ENCODE measurements at regions not wholly inside any gene's neighbourhood (a gene's known extent, or its start where the extent isn't known, plus 50 kb on each side); places are given as distances from the start of the nearest gene placed in this dataset.

DNA sequence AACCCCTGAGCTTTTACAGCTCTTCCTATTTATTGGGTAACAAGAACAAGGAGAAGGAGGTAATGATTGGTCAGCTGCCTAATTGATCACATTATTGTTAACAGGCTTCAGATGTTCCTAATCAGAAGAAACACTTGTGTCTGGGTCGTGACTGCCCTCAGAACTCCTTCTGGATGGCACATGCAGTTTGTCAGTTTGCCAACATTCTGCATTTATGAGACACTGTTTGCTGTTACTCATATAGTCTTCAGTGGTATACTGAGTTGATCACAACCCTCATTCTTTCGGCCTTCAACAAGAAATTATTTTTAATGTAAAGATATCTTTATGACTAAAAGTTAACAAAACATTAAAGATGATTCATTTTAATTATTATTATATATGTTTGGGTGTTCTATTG lies 95.7 kb upstream of the DOCK10 start:
- DNase-seq (ENCODE audit: low spot score) = no peak

DNA sequence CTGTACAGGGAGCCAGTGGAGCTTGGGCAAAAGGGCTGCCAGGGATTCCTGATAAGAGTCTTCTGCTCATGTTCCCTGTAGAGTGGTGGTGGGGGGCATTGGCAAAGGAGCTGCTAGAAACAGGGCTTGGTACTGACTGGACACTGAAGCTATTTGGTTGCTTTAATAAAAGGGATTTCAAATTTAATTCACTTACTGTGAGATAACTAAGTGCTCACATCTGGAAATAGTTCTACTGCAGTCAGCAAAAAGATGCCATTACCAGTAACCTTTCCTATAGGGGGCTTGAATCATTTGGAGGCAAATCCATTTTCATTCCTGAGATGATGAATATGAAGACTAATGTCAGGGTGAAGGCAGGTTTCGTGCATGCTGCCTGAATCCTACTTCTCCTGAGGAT lies 94.3 kb upstream of the DOCK10 start:
- no peak for DNase-seq (ENCODE audit: low spot score)

DNA sequence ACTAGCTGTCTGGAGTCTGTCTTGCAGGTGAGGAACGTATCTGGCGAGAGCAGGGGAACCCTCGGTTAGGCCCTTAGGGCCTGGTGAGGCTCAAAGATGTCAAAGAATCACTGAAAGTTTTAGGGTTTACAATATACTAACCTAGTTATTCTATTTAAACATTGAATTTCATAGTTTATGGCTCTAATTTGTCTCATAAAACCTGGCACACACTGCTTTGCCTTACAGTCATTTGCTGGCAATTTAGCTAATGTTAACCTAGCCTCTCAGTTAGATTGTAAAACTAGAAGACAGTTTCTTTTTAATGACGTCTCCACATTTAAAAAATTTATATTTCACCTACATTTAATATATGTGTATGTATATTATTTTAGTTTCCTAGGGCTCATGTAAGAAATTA lies 89.6 kb upstream of the DOCK10 start:
- no peak for DNase-seq (ENCODE audit: low spot score)

DNA sequence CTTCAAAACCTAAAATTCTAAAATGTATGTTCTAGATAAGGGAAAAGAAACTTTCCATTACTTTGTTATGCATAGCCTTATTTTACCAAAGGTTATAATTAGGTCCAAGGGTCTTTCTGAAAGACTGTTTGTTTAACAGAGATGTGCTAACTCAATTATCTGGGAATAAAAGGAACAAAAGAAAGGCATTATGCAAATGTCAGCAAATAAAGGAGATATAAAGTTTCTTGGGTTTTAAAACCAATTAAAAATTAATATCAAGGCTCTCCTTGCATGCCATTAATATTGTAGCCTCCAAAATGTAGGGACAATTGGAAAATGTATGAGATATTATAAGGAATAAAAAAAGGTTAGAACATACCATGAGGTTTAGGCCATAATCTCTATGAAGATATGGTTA lies 87.8 kb upstream of the DOCK10 start:
- no peak for DNase-seq (ENCODE audit: low spot score)

DNA sequence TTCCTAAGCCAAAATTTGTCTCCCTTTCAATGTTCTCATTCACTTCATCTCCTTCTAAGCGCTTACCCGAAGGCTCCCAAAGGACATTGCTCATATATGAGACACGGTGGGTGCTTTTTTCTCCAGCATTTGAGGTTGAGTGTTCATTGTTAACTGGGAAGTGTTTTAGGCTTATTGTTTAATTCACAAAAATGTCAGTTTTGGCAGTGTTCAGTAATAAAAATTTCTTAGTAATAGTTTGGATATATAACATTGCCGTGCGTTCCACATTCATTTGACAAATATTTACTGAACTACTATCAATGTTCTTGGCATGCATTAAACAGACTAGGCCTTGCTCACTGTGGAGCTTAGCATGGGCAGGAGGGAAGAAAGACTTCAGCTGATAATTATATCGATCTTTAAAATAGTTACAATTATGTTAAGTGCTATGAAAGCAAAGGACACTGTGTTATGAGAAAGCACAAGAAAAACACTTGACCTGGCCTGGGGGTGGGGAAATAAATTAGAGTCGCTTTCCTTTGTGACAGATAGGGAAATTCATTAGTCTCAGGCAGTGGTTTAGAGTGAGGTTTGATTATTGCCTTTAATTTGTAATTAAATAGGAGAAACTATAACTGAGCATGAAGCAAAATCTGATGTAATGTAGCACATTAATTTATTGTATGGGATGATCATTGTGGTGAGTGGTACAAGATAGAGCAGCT lies 82.2 kb upstream of the DOCK10 start:
- no peak for DNase-seq (ENCODE audit: low spot score)

DNA sequence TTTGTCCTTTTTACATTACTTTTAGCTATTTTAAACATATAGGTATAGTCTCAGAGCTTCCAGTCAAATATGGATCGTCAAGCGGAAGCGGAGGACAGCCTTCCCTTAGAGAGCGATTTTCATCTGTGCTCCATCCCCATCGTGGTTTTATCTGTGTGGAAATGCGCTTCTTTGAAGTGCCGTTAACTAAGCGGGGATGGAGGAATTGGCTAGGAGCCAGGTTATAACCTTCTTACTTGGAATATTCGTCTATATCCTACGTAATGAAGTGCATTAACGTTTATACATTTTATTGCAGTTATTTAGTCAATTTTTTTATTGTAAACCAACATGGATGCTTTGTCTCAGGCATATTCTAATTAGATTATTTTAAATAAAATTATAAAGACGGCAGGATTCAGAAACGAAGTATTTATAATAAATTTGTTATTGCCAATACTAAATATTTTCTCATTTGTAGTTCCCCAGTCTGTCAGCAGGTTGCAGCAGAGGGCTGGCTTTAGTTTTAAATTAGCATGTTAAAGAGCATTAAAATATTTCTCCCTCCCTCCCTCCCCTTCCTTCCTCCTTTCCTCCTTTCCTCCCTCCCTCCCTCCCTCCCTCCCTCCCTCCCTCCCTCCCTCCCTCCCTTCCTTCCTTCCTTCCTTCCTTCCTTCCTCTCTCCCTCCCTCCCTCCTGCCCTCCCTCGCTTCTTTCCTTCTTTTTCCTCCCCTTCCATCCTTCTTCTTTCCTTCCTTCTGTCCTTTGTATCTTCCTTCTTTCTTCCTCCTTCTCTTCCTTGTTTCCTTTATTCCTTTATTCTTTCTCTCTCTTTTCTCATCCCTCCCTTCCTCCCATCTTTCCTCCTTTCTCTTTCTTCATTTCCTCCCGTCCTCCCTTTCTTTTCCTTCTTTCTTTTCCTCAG lies 80.6 kb upstream of the DOCK10 start:
- no peak for DNase-seq (ENCODE audit: low spot score)

DNA sequence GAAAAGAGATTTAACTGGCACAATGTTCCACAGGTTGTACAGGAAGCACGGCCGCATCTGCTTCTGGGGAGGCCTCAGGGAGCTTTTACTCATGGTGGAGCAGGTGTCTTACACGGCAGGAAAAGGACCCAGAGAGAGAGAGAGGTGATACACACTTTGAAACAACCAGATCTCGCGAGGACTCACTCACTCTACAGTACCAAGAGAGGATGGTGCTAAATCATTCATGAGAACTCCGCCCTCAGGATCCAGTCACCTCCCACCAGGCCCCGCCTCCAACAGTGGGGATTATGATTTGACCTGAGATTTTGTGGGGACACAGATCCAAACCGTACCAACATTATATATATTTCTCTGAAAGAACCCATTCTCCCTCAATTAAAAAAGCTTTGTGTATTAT lies 79.7 kb upstream of the DOCK10 start:
- DNase-seq (ENCODE audit: low spot score) = no peak

DNA sequence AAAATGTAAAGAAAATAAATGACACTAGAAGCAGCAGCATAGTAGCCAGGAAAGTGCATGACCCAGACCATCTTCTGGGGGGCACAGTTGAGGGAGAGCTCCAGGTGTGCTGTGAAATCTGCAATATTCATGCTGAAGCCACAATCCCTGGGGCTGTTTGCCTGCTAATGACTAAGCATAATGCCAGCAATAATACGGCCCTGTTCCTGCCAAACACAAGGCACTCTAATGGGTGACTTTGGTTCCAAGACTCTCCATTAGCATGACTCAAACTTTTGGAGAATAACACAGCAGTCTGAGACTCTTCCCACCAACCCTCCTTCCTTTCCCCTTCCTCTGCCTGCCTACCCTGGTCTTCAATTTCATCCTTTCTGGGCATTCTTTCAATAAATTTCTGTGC lies 77.9 kb upstream of the DOCK10 start:
- DNase-seq (ENCODE audit: low spot score) = no peak

DNA sequence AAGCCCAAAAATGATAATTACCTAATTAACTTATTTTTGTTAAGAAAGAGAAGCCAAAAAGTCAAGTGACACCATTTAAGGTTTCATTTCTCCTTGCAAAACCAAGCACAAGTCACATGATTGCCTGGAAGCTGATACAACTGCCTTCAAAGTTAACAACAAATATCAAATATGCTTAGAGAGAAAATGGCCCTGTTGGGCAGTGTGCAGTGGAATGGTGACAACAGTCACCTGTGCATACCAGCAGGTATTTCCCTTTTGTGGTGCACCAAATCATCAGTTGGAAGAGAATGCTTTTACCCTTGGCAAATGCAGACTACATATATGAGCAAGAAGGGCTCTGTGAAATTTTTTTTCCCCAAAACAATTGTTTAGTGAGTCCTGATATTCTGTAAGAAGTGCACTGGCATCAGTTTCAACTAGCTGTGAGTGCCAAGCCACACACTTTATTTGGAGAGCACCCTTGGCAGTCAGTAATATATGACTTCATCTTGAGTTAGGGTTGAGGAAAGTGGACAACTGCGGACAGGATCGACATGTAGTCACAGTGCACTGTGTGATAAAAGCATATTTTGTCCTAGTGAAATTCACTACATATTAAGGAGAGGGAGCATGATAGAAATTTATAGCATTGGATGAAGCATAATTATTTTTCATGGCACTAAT lies 74.9 kb upstream of the DOCK10 start:
- DNase-seq (ENCODE audit: low spot score) = no peak

DNA sequence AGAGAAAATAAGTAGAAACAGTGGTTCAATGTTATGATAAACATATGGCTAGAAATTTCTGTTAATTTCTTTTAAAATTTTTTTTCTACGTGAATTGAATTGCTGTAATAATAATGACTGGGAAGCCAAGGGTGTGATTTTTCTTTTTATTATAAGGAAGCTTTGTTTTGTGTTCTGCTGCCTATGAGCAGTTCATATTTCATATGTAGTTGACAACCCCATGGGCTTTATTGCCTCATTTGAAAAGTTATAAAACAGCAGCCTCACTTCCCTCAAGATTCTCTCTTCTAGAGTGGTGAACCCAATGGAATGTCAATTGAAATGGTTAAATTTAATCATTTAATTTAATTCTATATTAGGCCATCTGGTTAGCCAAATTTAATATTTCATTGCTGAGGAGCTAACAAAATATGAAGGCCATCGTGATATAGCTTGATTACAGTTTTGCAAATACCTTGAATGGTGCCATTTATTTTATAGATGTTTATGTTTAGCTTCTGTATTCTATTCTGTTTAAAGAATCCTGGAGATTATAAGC lies 72.6 kb upstream of the DOCK10 start:
- DNase-seq (ENCODE audit: low spot score) = no peak

DNA sequence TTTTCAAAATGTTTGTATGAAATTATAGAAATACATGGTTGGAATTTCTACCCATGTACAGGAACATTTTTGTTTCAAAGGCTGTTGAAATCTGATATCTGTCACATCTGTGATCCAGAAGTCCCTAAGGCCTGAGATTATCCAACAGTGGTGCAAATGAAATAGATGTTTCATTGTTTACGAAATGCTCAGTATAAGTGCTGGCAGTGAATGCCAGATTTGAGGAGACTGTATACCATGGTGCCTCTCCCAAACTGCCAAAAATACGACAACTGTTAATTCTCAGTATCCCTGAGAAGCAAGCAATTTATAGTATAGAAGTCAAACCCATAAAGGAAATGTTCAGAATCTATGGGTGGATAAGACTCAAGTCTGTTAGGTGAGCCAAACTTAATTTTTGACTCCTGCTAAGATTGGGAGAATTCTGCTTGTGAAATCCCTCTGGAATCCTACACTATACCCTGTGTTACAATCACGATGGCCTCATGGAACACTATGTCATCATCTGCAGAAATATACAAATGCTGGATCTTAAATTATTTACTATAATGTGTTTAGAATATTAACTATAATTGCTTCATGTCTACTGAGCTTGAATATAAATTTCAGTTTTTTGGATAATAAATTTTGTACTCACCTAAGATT lies 71.2 kb upstream of the DOCK10 start:
- DNase-seq (ENCODE audit: low spot score) = no peak

DNA sequence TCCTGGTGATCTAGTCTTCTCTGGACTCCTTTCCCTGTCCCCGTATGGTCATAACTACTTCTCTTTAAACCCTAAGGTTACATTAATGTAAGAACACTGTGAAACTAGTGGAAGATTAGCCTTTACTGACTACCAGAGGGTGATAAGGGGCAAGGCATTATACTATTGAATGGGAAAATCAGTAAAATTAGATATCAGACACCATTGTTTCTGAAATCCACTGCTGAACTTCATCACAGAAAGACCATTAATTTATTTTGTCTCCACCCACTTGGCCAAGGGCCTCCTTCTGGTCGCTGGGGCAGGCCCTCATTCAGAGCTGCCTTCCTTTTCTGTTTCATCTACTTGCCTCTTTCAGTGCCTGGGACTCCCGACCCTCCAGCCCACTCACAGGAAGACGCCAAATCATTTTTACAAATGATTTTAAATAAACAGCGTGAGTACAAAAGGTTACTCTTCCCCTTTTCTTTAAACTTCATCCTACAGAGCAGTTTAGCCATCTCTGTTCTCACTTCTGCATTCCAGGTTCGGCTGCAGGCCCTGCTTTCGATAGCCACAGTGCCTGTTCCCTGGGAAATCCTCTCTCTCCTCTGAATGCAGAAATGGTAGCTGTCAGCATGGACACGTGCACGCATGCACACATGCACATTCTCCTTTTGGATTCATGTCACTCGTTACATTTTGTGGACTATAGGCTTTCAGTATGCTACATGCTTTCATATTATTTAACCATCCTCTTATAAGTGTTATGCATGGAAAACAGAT lies 70.3 kb upstream of the DOCK10 start:
- no peak for DNase-seq (ENCODE audit: low spot score)

DNA sequence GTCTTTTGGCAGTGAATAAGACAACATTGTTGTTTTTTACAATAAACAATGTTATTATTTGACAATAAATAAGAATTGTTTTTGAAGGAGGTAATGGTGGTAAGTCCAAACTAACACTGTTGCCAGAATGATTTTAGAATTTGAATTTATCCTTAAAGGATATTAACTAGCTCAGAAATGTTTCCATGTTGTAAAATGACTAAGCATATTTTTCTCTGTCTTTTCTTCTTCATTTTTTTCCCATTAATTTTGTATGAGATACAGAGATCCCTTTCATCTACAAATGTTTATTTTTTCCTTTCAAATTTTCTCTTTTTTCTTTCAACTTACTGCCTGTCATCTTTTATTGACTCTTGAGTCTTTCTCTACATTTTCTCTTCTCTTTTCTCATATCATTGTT lies 66.5 kb upstream of the DOCK10 start:
- DNase-seq (ENCODE audit: low spot score) = no peak

DNA sequence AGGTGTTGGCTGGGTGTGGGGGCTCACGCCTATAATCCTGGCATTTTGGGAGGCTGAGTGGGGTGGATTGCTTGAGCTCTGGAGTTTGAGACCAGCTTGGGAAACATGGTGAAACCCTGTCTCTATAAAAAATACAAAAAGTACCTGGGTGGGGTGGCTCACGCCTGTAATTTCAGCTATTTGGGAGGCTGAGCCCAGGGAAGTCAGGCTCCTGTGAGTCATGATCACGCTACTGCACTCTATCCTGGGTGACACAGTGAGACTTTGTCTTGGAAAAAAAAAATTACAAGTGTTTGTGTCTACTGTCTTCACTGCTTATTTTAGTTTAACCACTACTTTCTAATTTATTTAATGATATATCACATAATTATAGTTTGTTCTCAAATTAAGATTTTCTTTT lies 62.7 kb upstream of the DOCK10 start:
- no peak for DNase-seq (ENCODE audit: low spot score)

DNA sequence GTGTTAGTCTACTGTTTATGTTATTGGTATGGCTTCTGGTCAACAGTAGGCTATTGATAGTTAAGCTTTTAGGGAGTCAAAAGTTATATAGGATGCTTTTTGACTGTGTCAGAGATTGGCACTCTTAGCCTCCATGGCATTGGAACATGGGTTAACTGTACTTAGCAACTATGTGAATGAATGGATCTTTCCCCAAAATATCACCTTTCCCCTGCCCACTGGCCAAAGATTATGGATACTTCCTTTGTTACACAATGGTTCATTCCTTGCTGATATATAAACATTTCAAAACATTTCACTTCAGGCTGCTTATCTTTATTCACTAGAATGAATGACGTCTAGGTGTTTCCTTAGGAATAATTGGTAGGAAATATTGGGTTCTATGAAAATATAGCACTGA lies 62.1 kb upstream of the DOCK10 start:
- no peak for DNase-seq (ENCODE audit: low spot score)

DNA sequence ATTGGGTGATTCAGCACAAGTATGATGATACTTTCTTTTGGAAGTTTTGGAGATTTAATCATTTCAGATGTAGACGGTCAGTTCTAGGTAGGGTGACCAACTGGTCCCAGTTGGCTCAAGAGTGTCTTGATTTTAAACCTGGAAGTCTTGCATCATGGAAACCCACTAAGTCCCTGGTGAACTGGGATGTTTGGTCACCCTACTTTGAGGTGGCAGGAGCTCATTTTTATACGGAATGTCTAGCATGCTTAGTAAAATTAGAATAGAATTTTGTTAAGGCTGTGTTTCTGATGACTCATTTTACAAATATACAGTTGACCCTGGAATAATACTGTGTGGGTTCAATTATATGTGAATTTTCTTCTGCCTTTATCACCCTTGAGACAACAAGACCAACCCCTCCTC lies 61.5 kb upstream of the DOCK10 start:
- no peak for DNase-seq (ENCODE audit: low spot score)

DNA sequence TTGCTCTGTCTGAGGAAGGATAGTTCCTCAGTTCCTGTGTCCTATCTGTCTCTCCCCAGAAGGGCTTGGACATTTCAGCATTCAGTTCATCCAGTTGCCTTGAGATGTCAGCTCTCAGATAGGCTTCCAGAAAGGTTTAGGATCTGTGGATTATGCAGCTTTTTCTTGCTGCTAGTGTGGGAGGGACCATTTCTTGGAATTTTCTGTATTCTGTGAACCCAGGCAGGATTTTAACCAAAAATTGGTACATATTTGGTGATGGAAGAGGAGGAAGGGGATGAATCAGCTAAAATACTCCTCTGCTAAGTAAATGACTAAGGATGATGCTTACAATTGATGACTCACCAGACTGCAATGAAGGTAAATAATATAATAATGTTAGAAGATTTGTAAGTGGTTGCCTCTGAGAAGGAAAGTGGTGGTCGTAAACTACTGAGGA lies 58.6 kb upstream of the DOCK10 start:
- no peak for DNase-seq (ENCODE audit: low spot score)

DNA sequence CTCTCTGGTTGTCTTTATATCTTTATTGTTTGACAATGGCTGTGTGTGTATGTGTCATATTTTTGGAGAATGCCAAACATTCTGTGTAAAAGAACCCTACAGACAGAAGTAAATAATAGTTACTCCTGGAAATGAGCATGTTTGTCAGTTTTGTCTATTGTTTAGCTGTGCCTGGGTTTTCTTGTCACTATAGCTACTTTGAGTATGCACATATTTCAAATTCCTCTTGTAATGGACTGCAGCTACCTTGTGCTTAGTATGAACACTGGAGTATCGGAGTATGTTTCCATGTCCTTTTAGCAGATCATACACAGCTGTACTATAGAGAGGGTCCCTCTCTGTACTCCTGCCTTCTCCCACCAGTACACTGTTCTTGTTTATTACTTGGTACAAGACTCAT lies 58.0 kb upstream of the DOCK10 start:
- no peak for DNase-seq (ENCODE audit: low spot score)

DNA sequence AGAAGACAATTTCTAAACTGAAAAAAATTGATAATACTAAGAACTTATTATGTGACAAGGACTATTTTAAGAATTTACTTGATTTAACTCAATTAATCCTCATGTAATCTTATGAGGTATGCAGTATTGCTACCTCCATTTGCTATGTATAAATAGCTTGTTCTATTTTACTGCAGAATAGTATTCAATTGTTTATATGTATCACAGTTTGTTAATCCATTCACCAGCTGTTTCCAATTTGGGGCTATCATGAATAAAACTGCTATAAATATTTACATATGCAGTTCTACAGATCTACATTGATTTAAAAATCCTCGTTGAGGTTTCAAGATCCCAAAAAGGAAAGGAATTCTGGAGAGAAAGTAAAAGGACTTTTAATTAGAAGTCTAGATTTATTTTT lies 54.8 kb upstream of the DOCK10 start:
- no peak for DNase-seq (ENCODE audit: low spot score)
